ENCODE measurements at regions not wholly inside any gene's neighbourhood (a gene's known extent, or its start where the extent isn't known, plus 50 kb on each side); places are given as distances from the start of the nearest gene placed in this dataset.

- TF ChIP-seq, protein P1, sequence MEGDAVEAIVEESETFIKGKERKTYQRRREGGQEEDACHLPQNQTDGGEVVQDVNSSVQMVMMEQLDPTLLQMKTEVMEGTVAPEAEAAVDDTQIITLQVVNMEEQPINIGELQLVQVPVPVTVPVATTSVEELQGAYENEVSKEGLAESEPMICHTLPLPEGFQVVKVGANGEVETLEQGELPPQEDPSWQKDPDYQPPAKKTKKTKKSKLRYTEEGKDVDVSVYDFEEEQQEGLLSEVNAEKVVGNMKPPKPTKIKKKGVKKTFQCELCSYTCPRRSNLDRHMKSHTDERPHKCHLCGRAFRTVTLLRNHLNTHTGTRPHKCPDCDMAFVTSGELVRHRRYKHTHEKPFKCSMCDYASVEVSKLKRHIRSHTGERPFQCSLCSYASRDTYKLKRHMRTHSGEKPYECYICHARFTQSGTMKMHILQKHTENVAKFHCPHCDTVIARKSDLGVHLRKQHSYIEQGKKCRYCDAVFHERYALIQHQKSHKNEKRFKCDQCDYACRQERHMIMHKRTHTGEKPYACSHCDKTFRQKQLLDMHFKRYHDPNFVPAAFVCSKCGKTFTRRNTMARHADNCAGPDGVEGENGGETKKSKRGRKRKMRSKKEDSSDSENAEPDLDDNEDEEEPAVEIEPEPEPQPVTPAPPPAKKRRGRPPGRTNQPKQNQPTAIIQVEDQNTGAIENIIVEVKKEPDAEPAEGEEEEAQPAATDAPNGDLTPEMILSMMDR (IDR thresholded peaks at IDR 0.05 in 4 of 5, conservative IDR thresholded peaks at IDR 0.05 in 1 of 5), result no peak
- TF ChIP-seq POLR2A (IDR thresholded peaks at IDR 0.05), result no peak
Observed at GRCh38 chr14:76636602-76637001, 124.7 kb upstream of the VASH1 start.
